ENCODE measurements at regions not wholly inside any gene's neighbourhood (a gene's known extent, or its start where the extent isn't known, plus 50 kb on each side); places are given as distances from the start of the nearest gene placed in this dataset.

GRCh38 chr4:89588421-89588820 is 248.5 kb downstream of the SNCA start:
- TF ChIP-seq SUZ12 (IDR thresholded peaks at IDR 0.05) (no peak), ARNT (IDR thresholded peaks at IDR 0.05) (no peak), BHLHE40 (IDR thresholded peaks at IDR 0.05; ENCODE audit: borderline replicate concordance) (no peak), FOXA1 (IDR thresholded peaks at IDR 0.05) (no peak), CTBP1 (IDR thresholded peaks at IDR 0.05; ENCODE audit: borderline replicate concordance) (no peak), SP1 (IDR thresholded peaks at IDR 0.05) (no peak), TARDBP (IDR thresholded peaks at IDR 0.05) (no peak), ZNF384 (IDR thresholded peaks at IDR 0.05) (no peak), ELF4 (IDR thresholded peaks at IDR 0.05) (no peak), NFRKB (IDR thresholded peaks at IDR 0.05) (no peak), FOXM1 (IDR thresholded peaks at IDR 0.05; ENCODE audit: borderline replicate concordance) (no peak), L3MBTL2 (conservative IDR thresholded peaks at IDR 0.05) (no peak)
